ENCODE measurements at regions not wholly inside any gene's neighbourhood (a gene's known extent, or its start where the extent isn't known, plus 50 kb on each side); places are given as distances from the start of the nearest gene placed in this dataset.

- H3K4me3 ChIP-seq (replicated peaks in 1 of 3; ENCODE audit: insufficient read depth in 1 of 3, low read depth in 2 of 3, low read length in 3 of 3) = no peak overlapping the region
- ChIA-PET CTCF (ENCODE audit: low intra/inter-chr PET ratio, low total read pairs) (no interaction called here), POLR2A (no interaction called here)
- H3K79me2 ChIP-seq (ENCODE audit: insufficient read depth, low read length) = no peaks in the 10 kb centered on the region
- H3K4me2 ChIP-seq (ENCODE audit: low read depth, low read length) = no peak overlapping the region
- BruUV-seq (replicated peaks) = no TSS peak
- H3K9me3 ChIP-seq (ENCODE audit: low read length) = no peaks in the 10 kb centered on the region
- H3K9ac ChIP-seq (ENCODE audit: insufficient read depth, low read depth, low read length) = no peak overlapping the region
- intact Hi-C loops (cut with micrococcal nuclease; ENCODE audit: unreplicated experiment) (loop anchor here (10.0 kb wide), 1 partner anchor 139 kb away; no protein-coding TSS in a partner anchor), in situ Hi-C loops (cut with HindIII; ENCODE audit: extremely low pct_ligation_motif_present, low pct_unique_long_range_greater_than_20kb) (no loop called here)
- H3K4me1 ChIP-seq (ENCODE audit: insufficient read depth, low read length) = peaks cover 6% of the 10 kb centered on the region; the same call in 1 of the 2 replicates
- H4K20me1 ChIP-seq (ENCODE audit: insufficient read depth, low read length) = peaks cover 4% of the 10 kb centered on the region; the same call in 1 of the 2 replicates
- no peaks in the 10 kb centered on the region for H3K36me3 ChIP-seq (replicated peaks in 1 of 2; ENCODE audit: control insufficient read depth in 1 of 2, insufficient read depth in 2 of 2, low read length in 2 of 2)
- WGBS (ENCODE audit: low lambda C conversion rate) = 89% methylated on average over 1 of the region's 1 CpG
- TF ChIP-seq ZNF644 (CRISPR knock-in tag; IDR thresholded peaks at IDR 0.05; ENCODE audit: low read depth) (no peak), SMYD3 (CRISPR knock-in tag; IDR thresholded peaks at IDR 0.05) (no peak), ZSCAN31 (CRISPR knock-in tag; IDR thresholded peaks at IDR 0.05; ENCODE audit: low read depth) (no peak), ZNF7 (CRISPR knock-in tag; IDR thresholded peaks at IDR 0.05) (0 out of 2 replicates have a peak, but pooled peaks have one; percentile 29), PRDM15 (CRISPR knock-in tag; IDR thresholded peaks at IDR 0.05) (no peak), ZNF446 (CRISPR knock-in tag; IDR thresholded peaks at IDR 0.05) (no peak), NCOR1 (IDR thresholded peaks at IDR 0.05; ENCODE audit: borderline replicate concordance, low read length) (no peak)
- no peaks in the 10 kb centered on the region for H3K27me3 ChIP-seq (ENCODE audit: control insufficient read depth in 1 of 2, insufficient read depth in 2 of 2, low read length in 2 of 2)
- DNase-seq (ENCODE audit: low spot score) (no peak), FAIRE-seq (no peak), ATAC-seq (no peak)
- no peak overlapping the region for H3K27ac ChIP-seq (ENCODE audit: extremely low read length, insufficient read depth, low read length)
- no peak overlapping the region for H2AFZ ChIP-seq (ENCODE audit: low read length)
Measured at GRCh38 chr18:34633368-34633767, 76.7 kb upstream of the DTNA start.
